ENCODE measurements at regions not wholly inside any gene's neighbourhood (a gene's known extent, or its start where the extent isn't known, plus 50 kb on each side); places are given as distances from the start of the nearest gene placed in this dataset.

DNA sequence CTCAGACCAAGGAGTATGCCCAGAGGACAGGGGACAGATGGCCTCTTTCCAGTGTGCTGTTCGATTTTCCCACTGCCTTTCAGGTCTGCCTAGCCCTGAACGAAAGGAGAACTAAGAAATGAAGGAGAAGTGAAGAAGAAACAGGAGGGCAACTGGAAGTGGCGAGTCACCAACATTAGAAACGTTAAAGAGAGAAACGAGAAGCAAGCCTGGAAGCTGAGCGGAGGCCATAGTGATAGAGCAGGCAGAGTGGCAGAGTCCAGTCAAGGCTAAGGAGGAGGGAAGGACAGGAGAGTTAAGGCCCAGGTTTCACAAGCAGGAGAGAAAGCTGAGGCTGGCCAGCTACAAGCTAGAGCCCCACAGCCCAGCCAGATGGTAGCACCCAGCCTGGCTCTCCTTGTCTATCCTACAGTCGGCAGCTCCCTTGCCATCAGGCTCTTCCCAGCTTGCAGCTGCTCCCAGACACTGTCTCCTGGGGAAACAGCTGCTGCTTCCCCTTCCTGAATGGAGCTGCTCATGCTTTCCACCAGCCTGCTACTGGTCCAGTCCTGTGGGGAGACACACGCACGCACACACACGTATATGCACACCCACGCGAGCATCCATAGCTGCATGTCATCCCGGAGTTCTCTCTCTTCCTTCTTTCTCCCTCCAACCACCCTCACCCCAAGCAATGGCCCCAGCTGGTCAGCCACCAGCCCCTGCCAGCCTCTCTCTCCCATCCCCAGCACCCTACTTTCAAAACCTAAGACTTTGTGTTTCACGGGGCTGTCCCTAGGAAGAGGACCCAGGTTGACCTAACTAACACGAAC is 139.7 kb upstream of the CCND2 start:
- TF ChIP-seq ARNTL (CRISPR knock-in tag; IDR thresholded peaks at IDR 0.05; ENCODE audit: borderline replicate concordance, low read depth): no peak
- no peak for TF ChIP-seq ESRRG (CRISPR knock-in tag; IDR thresholded peaks at IDR 0.05)
- TF ChIP-seq, protein P1, sequence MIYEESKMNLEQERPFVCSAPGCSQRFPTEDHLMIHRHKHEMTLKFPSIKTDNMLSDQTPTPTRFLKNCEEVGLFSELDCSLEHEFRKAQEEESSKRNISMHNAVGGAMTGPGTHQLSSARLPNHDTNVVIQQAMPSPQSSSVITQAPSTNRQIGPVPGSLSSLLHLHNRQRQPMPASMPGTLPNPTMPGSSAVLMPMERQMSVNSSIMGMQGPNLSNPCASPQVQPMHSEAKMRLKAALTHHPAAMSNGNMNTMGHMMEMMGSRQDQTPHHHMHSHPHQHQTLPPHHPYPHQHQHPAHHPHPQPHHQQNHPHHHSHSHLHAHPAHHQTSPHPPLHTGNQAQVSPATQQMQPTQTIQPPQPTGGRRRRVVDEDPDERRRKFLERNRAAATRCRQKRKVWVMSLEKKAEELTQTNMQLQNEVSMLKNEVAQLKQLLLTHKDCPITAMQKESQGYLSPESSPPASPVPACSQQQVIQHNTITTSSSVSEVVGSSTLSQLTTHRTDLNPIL (CRISPR knock-in tag; IDR thresholded peaks at IDR 0.05; ENCODE audit: low read depth): no peak
- no peak for TF ChIP-seq ZC3H10 (CRISPR knock-in tag; IDR thresholded peaks at IDR 0.05)
- TF ChIP-seq, protein P2, sequence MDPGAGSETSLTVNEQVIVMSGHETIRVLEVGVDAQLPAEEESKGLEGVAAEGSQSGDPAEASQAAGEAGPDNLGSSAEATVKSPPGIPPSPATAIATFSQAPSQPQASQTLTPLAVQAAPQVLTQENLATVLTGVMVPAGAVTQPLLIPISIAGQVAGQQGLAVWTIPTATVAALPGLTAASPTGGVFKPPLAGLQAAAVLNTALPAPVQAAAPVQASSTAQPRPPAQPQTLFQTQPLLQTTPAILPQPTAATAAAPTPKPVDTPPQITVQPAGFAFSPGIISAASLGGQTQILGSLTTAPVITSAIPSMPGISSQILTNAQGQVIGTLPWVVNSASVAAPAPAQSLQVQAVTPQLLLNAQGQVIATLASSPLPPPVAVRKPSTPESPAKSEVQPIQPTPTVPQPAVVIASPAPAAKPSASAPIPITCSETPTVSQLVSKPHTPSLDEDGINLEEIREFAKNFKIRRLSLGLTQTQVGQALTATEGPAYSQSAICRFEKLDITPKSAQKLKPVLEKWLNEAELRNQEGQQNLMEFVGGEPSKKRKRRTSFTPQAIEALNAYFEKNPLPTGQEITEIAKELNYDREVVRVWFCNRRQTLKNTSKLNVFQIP (CRISPR knock-in tag; IDR thresholded peaks at IDR 0.05; ENCODE audit: borderline replicate concordance, low read depth): no peak
- TF ChIP-seq ISL1 (CRISPR knock-in tag; IDR thresholded peaks at IDR 0.05): no peak
- TF ChIP-seq PATZ1 (CRISPR knock-in tag; IDR thresholded peaks at IDR 0.05; ENCODE audit: borderline replicate concordance): no peak
- TF ChIP-seq ZFP30 (CRISPR knock-in tag; IDR thresholded peaks at IDR 0.05): no peak
- no peak for TF ChIP-seq ZFP3 (CRISPR knock-in tag; IDR thresholded peaks at IDR 0.05)
- no peak for TF ChIP-seq ZNF8 (CRISPR knock-in tag; IDR thresholded peaks at IDR 0.05)
- TF ChIP-seq TCF4 (CRISPR knock-in tag; IDR thresholded peaks at IDR 0.05; ENCODE audit: borderline replicate concordance): no peak
- no peak for TF ChIP-seq CSDC2 (CRISPR knock-in tag; IDR thresholded peaks at IDR 0.05)
- TF ChIP-seq TSHZ2 (CRISPR knock-in tag; IDR thresholded peaks at IDR 0.05): no peak
